22Rv1 (cell line): ENCODE measurements at regions not wholly inside any gene's neighbourhood (a gene's known extent, or its start where the extent isn't known, plus 50 kb on each side); places are given as distances from the start of the nearest gene placed in this dataset.

Experiments
- CTCF ChIP-seq: fragments of 450-650 bp; IDR thresholded peaks from 2 replicates; pipeline ENCODE4 v1.5.1; 2017; ENCODE audit warnings: mild to moderate bottlenecking
- ZFX ChIP-seq: fragments of 450-650 bp; IDR thresholded peaks from 2 replicates; pipeline ENCODE4 v1.6.1; 2017; ENCODE audit warnings: antibody characterized with exemption, borderline replicate concordance

GRCh38 chr2:167572883-167573619, 674.3 kb downstream of the STK39 start:
- TF ChIP-seq CTCF, result no peak
- no peak for TF ChIP-seq ZFX
